NCI-H460 (cell line): ENCODE measurements at regions not wholly inside any gene's neighbourhood (a gene's known extent, or its start where the extent isn't known, plus 50 kb on each side); places are given as distances from the start of the nearest gene placed in this dataset.

ENCODE experiments used
- DNase-seq: peaks from one replicate; pipeline ENCODE4 v3.0.0-alpha.2; 2016; ENCODE audit warnings: low read depth; ENCODE audit errors: extremely low read depth

DNA sequence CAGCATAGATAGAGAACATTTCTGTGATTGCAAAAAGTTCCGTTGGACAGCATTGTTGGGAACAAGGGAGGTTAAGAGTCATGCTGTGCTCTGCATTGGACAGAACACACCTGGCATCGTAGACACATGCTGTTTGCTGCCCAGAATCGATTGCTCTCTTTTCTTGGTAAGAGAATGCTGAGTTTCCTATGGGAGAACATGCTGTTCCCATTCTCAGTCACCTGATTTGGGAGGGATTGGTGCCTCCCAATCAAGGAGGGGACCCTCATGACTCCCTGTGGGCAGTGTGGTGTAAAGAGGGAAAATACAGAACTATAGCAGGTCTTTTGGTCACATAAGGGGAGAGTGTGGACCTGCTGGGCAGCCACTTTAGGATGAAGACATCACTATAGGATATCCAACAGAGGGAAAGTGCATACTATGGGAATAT lies 555.4 kb upstream of the CLINT1 start:
- DNase-seq: no peak

DNA sequence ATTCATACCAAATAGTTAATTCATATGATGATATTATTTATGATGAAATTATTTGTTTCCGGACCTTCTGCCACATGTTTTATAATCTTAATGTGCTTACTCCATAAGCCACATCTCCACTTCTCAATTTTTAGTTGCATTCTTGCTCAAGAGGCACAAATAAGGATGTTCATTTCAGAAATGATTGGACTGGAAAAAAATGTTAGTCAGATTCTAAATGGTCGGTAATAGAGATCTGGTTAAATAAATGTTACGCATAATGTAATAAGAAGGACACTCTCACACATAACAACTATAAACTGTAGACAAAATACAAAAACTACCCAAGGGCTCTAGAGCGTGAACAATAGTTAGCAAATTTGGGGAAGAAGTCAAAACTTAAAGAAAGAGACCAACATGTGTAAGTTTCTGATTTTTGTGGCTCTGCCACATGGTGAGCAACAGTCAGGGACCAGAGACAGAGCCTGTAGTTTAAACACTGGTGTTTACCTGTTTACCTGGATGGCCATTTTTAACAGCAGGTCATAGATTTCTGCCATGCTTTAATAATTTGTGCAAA lies 554.3 kb upstream of the CLINT1 start:
- DNase-seq: no peak

DNA sequence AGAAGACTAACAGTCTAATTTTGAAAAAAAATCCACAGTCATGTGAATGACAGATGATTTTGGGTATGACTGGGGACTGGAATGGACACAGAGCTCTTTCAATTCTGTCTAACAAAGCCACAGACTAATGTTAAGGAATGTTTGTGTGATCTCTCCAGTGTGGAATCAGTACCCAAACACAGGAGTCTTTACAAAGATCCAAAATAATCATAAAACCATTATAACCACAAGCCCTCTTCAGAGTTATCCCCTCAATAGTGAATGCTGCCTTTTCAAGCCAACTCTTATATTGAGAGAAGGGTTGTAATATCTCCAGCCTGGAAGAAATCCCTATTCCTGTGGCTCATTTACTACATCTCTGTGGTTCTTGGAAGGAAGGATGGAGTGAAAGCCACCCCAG lies 552.0 kb upstream of the CLINT1 start:
- no peak for DNase-seq

DNA sequence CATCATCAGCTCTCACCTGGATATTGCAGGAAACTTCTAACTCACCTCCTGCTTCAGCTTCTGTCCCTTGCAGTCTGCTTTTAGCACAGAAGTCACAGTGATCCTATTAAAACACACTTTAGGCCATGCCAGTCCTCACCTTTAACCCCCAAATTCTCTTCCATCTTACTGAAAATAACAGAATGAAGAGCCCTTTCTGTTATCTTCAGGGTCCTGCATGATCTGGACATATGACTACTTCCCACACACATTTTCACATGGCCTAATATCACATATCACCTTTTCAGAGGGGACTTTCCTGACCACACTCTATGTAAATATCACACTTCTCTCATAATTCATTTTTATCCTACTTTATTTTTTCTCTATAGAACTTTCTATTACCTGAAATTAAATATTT lies 550.6 kb upstream of the CLINT1 start:
- no peak for DNase-seq

DNA sequence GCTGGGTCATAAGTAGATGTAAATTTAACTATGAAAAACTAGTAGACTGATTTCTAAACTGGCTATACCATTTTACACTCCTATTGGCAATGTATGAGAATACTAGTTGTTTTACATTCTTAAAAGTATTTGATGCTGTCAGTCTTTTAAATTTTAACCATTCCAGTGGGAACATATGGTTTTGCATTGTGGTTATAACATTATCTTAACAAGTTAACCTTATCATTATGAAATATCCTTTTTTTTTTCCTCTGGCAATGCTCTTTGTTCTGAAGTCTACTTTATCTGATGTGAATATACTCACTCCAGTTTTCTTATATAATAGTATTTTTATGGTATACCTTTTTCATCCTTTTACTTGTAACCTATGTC lies 548.9 kb upstream of the CLINT1 start:
- DNase-seq: no peak

DNA sequence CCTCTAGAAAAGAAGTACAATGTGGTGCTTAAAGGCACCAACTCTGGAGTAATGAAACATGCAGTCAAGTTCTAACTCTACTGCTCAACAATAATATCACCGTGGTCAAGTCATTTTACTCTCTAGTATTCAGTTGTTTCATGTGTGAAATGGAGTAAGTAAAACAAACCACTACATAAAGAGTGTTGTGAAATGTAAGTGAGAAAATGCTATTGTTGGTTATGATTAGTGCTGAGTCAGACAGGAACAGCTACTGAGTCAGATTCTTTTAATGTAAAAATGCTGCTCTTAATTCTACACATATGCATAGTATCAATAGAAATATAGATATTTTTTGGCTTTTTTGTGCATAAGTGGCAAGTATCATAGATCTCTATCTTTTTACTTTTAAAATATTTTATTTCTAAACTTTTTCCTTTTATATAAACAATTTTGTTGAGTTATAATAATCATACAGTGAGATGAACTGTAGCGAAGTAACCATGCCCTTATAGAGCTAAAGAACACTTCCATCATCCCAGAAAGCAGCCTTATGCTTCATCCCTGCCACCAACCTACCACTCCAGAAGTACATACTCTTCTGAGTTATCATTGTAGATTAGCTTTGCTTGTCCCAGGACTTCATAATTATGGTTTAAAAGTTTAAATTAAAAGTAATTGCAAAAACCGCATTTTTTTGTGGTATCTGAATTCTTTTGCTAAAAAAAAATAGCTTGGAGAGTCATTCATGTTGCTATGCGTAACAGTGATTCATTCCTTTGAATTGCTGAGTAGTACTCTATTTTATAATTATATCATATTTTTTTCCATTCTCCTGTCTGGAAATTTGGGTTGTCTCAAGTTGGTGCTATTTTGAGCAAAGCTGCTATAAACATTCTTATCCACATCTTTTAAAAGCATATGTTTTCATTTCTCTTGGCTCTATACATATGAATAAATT lies 548.2 kb upstream of the CLINT1 start:
- DNase-seq: no peak

DNA sequence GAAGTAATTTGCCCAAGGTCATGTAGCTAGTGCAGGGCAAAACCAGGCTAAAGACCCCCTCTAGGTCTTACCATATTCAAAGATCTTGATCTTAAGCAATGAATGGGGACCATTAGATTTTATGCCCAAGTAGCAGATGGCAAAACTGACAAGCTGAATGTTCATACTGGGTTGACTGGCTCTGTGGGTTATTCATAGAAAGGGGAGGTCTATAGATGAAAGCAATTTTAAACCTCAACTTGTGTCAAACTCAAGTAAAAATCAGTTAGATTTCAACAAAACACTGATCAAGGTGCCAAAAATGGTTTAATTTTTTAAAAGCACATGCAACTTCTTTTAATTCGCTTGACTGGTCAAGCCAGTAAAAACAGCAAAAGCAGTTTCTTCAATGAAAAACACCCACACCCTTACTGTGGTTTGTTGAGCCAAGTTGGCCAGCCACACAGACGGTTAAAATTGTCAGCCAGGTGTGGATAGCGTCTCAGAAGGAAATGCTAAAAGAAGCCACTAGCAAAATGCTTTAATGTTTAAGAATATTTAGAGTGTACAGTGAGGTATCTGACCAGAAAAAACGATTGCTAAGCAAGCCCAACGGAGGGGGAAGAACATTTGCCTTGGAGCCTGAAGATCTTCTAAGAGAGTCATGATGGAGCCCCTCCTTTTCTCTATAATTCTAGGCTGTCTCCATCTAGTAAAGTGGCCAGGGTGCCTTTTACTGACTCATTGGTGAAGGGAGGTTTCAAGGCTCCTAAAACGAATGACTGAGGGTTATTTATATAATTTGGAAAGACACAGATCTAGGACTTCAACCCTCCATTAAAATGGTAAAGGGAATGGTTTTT lies 539.6 kb upstream of the CLINT1 start:
- no peak for DNase-seq

DNA sequence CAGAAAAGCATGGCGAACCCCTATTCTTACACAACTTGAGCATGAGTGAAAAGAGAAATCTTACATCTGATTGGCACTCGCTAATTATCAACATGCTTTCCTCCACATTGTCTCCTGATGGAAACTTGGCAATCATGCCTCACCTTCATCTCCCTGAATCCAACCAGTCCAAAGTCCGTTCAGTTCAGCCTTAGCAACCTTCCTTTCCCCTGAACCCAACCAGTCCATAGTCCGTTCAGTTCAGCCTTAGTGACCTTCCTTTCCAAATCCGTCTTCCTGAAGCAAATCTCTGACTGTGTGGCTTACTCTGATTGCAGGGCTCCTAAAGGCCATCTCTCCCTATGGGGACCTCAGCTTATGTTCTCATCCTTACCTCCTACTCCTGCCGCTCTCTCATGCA lies 538.3 kb upstream of the CLINT1 start:
- DNase-seq: no peak

DNA sequence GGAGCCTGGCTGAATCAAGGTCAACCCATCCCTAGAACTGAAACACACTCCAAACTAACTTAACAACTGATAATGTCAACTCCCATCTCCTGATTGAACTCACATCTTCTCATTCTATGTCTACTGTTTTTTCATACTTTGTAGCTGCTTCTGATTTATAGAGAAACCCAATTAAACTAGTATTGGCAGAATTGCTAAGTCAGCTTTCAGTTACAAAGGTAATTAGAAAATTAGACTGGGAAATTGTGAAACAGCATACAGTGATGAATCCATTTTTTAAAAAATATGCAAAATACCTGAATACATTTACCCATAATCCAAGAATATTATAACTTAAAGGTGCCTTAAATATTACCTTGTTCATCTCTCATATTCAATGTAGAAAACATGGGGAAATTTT lies 535.2 kb upstream of the CLINT1 start:
- DNase-seq: no peak

DNA sequence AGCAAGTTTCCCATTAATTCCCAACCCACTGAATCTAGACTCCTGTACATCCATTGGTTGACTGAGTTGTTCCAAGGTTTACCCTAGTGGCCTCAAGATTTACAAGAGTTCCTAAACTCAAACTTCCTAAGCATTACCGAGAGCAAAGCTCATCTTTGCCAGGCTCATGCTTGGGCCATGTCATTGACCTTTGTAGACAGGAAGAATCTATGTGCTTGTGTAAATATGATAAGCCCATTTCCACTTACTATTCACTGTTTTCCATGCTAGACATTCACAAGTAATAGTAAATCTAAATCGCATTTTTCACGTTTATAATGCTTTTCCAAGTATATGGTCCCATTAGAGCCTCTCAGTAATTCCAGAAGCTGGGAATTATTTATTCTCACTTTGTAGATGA lies 534.5 kb upstream of the CLINT1 start:
- no peak for DNase-seq

DNA sequence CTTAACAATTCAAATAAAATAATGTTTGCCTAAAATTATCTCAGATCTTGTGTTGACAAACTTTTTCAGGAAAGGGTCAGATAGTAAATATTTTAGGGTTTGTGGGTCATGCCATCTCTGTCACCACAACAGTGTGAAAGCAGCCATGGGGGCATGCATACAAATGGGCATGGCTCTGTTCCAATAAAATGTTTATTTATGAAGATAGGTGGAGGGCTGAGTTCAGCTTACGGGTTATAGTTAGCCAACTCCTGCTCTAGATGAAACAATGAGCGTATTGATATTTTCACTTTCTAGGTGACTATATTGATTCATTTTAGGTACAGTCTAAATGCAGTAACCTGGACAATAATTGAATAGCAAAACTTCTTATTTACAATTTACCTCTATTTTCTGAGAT lies 533.8 kb upstream of the CLINT1 start:
- no peak for DNase-seq

DNA sequence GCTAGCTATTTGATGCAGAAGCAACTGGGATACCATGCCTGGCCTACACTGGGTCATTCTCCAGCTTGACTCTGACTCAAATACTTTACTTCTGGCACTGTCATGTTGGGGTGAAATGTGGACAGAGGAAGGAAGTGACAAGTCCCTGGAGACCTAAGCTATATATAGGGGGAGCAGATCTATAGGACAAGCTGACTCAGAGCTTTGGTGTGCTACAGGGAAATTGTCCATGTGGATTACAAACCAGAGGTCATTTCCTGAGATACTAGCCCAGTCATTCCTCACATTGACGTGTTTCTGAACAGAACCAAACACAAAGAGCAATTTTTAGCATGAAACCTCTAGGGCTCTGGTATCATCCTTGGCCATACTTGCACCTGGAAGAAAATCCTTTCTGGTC lies 531.6 kb upstream of the CLINT1 start:
- DNase-seq: no peak

DNA sequence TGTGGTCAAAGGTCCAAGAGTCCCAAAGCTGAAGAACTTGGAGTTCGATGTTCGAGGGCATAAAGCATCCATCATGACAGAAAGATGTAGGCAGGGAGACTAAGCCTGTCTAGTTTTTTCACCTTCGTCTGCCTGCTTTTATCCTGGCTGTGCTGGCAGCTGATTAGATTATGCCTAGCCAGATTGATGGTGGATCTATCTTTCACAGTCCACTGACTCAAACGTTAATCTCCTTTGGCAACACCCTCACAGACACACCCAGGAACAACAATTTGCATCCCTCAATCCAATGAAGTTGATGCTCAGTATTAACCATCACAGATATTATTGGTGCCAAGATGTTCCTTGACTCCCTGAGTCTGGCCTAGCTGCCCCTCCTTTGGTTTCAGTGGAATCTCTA lies 530.8 kb upstream of the CLINT1 start:
- DNase-seq: no peak

DNA sequence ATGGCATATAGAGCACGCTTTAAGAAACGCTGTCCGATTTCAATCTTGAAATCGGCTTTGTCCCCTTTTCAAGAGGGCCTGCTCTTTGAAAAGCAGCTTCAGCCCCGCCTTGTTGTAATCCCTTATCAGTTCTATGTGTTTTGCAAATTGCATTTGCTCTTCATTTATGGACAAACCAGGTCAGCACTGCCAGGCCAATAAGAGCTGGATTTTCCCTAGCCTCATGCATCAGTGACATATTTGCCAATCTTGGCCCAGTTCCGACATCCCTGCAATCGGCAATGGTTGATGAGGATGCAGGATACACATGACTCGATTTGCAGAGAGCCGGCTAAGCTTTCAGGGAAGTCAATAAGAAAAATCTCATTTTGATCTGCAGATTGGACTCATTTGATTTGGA lies 529.1 kb upstream of the CLINT1 start:
- no peak for DNase-seq

DNA sequence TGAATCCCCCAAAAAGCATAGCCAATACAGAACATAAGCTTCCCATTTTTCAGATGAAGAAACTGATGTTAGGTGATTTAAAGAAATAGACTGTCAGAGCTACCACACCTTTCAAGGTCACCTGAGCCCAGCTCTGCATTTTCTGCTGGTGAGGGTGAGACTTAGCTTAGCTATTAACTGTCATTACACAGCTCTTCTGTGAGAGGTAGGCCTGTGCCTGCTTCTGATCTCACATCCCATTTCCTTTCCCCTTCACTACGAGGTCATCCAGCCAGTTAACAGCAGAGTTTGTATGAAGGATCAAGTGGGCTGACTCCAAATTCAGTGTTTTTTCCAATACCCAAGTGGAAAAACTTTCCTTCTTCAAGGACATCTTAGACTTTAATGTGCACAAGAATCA lies 528.6 kb upstream of the CLINT1 start:
- DNase-seq: no peak

DNA sequence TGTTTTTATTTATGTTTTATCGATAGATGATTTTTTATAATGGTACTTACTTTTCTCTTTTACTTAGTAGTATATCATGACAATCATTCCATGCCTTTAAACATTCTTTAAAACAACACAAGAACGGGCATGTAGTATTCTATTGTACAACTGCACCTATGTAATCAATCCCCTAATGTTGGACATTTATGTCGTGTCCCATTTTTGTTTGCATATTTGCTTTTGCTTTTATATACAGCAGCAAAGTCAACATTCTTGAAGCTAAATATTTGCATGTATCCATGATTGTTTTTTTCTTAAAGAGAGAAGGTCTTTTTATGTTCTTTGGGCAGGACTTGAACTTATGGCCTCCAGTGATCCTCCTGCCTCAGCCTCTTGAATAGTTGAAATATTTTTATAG lies 527.0 kb upstream of the CLINT1 start:
- no peak for DNase-seq

DNA sequence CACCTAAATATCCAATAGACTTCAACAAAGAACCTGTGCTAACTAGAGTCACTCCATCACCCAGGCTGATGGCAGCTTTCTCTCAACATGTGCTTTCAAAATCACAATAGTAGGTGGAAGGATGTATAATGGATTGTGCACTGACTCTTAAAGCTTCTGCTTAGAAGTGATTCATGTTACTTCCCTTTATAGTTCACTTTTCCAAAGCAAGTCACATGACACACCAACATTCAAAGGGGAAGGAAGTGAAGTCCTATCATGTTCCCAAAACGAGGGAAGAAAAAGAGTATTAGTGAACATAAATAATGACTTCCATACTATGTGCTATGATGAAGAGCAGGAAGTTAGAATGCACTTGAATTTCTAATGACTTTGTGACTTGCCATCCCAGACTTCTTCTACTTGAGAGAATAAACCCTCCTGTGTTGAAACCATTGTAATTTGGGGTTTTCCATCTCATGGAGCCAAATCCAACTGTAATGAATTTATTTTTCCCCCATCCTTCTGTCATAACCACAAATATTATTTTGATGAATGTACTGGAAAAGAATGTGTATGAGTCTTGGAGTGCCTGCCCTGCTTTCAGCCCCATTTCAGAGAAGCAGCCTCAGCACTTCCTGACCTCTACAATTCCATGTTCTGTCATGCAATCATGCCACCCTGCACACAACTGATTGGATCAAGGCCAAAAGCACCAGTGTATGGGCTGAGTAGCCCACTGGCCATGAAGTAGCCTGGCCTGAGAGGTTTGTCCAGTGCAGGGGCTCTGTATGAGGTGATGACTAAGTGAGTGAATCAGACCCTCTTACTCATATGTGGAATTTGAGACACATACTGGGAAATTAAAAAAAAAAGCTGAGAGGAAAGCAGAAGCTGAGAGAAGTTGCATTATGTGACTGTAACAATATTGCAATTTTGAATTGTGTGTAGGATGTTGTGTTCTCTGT lies 525.9 kb upstream of the CLINT1 start:
- no peak for DNase-seq

DNA sequence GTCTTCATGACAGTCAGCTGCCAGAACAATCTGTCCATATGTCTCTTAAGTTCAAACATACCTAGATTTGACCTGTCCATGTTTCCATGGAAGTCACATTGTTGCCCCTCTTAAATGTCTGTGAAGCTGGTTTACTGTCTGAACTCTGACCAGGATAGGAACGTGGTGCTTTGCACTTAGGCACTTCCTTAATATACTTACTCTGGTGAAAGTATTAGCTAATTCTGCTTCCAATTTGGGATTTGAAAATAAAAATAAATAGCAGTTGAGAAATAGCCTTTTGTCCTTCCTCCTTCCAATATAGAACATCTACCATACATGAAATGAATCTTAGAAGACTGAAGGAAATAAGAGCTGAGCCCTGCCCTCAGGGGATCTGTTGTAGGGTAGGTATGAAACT lies 524.5 kb upstream of the CLINT1 start:
- DNase-seq: no peak

DNA sequence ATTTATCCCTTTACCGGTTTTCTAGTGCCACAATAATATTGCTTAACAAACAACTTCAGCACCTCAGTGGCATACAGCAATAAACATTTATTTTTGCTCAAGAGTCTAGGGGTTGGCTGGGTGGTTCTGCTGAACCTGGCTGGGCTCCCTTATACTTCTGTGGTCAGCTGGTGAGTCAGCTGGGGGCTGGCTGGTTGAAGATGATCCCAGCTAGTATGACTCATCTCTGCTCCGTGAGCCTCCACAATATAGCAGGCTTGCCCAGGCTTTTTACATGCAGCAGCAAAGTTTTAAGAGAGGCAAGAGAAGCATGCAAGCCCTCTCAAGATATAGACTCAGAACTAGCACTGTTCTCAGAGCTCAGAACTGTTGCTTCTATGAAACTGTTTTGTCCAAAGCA lies 523.5 kb upstream of the CLINT1 start:
- peak; percentile 29 for DNase-seq

DNA sequence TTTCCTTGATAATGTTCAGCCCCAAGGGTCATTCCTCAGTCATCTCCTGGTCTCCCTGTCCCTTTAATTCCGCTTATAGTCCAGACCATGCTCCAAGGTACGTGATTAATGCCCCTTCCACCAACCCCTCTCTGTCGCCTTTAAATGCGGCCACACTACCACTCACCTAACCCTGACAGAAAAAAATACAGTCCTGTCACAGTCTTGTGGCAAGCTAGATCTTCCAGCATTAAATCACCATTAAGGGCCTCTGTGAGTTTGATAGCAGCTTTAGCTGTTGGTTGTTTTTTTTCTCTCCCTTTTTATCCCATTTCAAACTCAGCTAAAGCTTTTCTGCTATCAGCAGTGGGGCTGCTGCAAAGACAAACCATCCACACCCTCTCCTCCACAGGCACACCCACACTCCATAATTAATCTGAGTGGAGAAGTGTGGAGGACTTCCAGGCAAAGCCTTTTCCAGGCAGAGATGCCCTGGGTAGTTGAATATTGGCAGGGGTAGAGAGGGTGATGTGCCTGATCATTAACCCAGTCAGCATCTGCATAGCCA lies 522.7 kb upstream of the CLINT1 start:
- no peak for DNase-seq
